ENCODE measurements at regions not wholly inside any gene's neighbourhood (a gene's known extent, or its start where the extent isn't known, plus 50 kb on each side); places are given as distances from the start of the nearest gene placed in this dataset.

GRCh38 chr4:123841447-123842121 is 445.0 kb downstream of the SPRY1 start:
- H3K4me3 ChIP-seq (ENCODE audit: low read depth, low read length), result no peak overlapping the region
- DNase-seq (ENCODE audit: low read depth), result no peak
- no peak for TF ChIP-seq CTCF (IDR thresholded peaks at IDR 0.05; ENCODE audit: insufficient read depth, low read depth, low read length, missing control alignments)

DNA sequence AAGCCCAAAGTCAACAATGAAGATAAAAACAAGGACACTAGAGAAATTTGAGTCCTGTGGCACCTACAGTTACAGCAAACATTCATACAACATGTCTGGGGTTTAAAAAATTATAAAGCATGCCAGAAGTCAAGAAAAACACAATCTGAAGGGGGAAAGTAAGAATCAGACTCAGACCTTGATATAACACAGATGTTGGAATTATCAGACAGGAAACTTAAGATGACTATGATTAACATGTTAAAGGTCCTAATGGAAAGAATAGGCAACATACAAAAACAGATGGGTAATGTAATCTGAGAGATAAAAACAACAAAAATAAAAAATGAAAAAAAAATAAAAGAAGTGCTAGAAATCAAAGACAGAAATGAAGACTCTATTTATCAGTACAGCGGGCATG is 446.5 kb downstream of the SPRY1 start:
- no peak for TF ChIP-seq CTCF (IDR thresholded peaks at IDR 0.05; ENCODE audit: insufficient read depth, low read depth, low read length, missing control alignments)
- H3K4me3 ChIP-seq (ENCODE audit: low read depth, low read length), result no peak overlapping the region
- no peak for DNase-seq (ENCODE audit: low read depth)

- TF ChIP-seq CTCF (IDR thresholded peaks at IDR 0.05; ENCODE audit: insufficient read depth, low read depth, low read length, missing control alignments), result no peak
- no peak overlapping the region for H3K4me3 ChIP-seq (ENCODE audit: low read depth, low read length)
- DNase-seq (ENCODE audit: low read depth), result no peak
Observed at GRCh38 chr4:123844374-123844773, 447.8 kb downstream of the SPRY1 start.

GRCh38 chr4:123846092-123846491 is 449.5 kb downstream of the SPRY1 start:
- H3K4me3 ChIP-seq (ENCODE audit: low read depth, low read length), result no peak overlapping the region
- no peak for DNase-seq (ENCODE audit: low read depth)
- no peak for TF ChIP-seq CTCF (IDR thresholded peaks at IDR 0.05; ENCODE audit: insufficient read depth, low read depth, low read length, missing control alignments)

- no peak for DNase-seq (ENCODE audit: low read depth)
- no peak for TF ChIP-seq CTCF (IDR thresholded peaks at IDR 0.05; ENCODE audit: insufficient read depth, low read depth, low read length, missing control alignments)
- H3K4me3 ChIP-seq (ENCODE audit: low read depth, low read length), result no peak overlapping the region
Observed at GRCh38 chr4:123846561-123846960, 450.0 kb downstream of the SPRY1 start.

DNA sequence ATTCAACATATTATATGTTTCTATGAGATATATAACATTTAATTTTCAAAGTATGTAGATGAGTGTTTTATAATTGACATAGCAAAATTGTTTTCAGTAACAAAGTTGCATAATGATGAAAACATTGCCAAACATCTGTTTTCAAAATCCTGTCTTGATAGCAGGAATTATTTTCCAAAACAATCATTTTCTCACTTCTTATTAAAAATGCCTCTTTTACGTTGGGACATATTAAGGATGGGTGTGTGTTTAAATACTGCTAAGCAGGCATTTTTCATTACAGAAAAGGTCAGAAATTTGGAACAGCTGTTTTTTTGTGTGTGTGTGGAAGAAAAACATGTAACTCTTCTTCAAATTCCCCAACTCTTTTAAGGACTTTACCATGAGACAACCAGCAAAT is 452.0 kb downstream of the SPRY1 start:
- TF ChIP-seq CTCF (IDR thresholded peaks at IDR 0.05; ENCODE audit: insufficient read depth, low read depth, low read length, missing control alignments), result no peak

DNA sequence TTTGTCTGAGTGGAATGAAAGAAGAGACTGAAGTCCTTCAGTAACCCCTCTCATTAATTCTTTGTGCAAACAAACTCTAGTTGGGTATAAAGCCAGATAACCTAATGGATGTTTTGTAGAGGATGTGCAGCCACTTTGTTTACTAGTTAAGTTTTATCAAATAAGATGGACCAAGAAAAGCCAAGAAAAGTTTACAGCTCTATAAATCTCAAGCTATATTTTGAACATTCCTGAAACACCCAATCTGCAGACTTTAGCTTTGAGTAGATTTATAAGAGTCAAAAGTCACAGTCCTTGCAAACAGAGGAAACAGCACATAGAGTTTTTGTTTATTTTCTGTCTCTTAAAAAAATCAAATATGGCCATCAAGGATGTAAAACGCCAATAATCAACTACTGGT is 452.9 kb downstream of the SPRY1 start:
- TF ChIP-seq CTCF (IDR thresholded peaks at IDR 0.05; ENCODE audit: insufficient read depth, low read depth, low read length, missing control alignments), result no peak
- no peak for DNase-seq (ENCODE audit: low read depth)

More for the DNA sequence above, 452.0 kb downstream of the SPRY1 start:
- no peak overlapping the region for H3K4me3 ChIP-seq (ENCODE audit: low read depth, low read length)
- no peak for DNase-seq (ENCODE audit: low read depth)

More for the DNA sequence above, 452.9 kb downstream of the SPRY1 start:
- no peak overlapping the region for H3K4me3 ChIP-seq (ENCODE audit: low read depth, low read length)

All from GM12865 (cell line).